ENCODE measurements at regions not wholly inside any gene's neighbourhood (a gene's known extent, or its start where the extent isn't known, plus 50 kb on each side); places are given as distances from the start of the nearest gene placed in this dataset.
"Not testable (repeated sequence)": the region's sequence is repeated elsewhere in the genome, so short reads cannot be mapped to it uniquely, and the experiment has no call there.

GRCh38 chr4:3589946-3590924, 58.0 kb upstream of the LRPAP1 start:
- DNase-seq (ENCODE audit: low spot score) = peak; percentile 27

DNA sequence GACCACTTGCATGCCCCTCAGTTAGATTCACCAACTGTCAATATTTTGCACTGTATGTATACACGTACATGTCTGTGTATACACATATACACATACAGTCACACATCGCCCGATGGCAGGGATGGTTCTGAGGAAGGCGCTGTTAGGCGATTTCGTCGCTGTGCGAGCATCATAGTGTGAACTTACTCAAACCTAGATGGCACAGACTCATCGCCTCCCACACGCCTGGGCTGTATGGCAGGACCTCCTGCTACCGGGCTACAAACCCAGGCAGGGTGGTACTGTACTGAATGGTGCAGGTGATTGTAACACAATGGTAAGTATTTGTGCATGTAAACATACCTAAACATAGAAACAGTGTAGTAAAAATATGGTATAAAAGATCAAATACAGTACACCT, 57.2 kb upstream of the LRPAP1 start:
- DNase-seq (ENCODE audit: low spot score) = not testable (repeated sequence)

DNA sequence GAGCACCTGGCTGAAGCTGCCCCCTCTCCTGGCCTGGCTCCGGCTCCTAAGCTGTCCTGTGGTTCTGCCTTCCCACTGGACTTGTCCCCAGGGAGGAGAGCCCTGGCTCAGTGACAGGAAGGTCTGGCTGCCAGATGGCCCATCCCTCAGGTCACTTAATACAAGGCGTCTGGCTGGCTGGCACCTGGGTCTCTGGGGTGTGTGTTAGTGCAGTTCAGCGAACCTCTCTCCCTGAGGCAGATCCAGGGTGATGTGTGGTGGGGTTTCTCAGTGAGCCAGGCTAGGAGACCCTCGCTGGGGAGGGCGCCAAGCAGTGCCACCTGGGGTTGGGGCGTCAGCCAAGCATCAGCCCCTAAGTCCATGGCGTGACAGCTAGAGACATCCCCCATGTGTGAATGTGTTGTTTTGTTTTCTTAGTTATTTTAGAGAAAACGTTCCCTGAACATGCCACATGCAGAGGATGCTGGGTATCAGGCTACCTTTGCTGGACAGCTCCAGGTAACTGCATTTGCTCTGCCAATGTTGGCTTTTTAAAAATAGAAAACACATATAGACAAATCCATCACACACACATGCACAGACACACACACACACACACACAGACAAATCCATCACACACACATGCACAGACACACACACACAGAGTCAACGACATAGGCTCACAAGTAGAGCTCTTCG, 56.4 kb upstream of the LRPAP1 start:
- DNase-seq (ENCODE audit: low spot score) = peak; percentile 35

- DNase-seq (ENCODE audit: low spot score) = not testable (repeated sequence)
Observed at GRCh38 chr4:3586596-3586995, 54.4 kb upstream of the LRPAP1 start.

DNA sequence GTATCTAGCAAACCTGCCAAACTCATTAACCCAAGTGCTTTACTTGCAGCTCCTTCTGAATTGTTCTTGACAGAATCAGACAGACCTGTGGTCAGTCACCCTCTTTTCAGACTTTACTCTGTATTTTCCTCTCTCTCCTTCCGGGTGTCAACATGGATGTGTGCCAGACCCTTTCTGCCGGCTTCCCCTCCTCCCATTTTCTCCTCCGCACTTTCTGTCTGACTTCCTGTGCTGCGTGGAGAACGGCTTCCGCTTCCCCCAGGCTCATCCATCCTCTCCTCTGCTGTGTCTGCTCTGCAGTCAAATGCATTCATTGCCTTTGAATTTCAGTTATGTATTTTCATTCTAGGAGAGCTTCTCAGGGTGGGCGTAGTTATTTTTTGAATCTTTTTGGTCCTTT, 53.3 kb upstream of the LRPAP1 start:
- not testable (repeated sequence) for DNase-seq (ENCODE audit: low spot score)

GRCh38 chr4:3582091-3582475, 49.9 kb upstream of the LRPAP1 start:
- DNase-seq (ENCODE audit: low spot score) = no peak

Data from ecto neural progenitor cell (in vitro differentiated cells).